HCT116 (cell line): ENCODE measurements at regions not wholly inside any gene's neighbourhood (a gene's known extent, or its start where the extent isn't known, plus 50 kb on each side); places are given as distances from the start of the nearest gene placed in this dataset.

Source experiments
- ATAC-seq: fragments of 200-7000 bp; cut with Tn5 transposase; 2 replicates; pipeline ENCODE4 v1.9.1; 2020; ENCODE audit warnings: mild to moderate bottlenecking, moderate library complexity
- BruUV-seq: library from RNA; stranded (reverse); fragments of 400-500 nt; replicated peaks from 2 replicates; lab custom pipeline; 2021; lab: Mats Ljungman, UMichigan
- CTCF ChIA-PET: fragments of 300-600 bp; sonication (Branson Sonifier 250); formaldehyde crosslinking; loops from one replicate; lab custom pipeline; 2021; ENCODE audit warnings: antibody characterized with exemption; lab: Charles Lee
- POLR2A ChIA-PET: fragments of 300-600, 350-600 bp; sonication (Branson Sonifier 250); formaldehyde crosslinking; loops from one replicate; lab custom pipeline; 2021; ENCODE audit warnings: antibody characterized with exemption; lab: Charles Lee
- RAD21 ChIA-PET, 2 experiments: fragments of 300-600 bp; sonication (Branson Sonifier 250); formaldehyde crosslinking; loops; one replicate each; lab custom pipeline; 2023; ENCODE audit warnings: low total read pairs in 2 of 2; ENCODE audit not compliant: uncharacterized antibody in 2 of 2, unreplicated experiment in 2 of 2, low non-redundant PET in 1 of 2; lab: Charles Lee
- DNase-seq: peaks from one replicate; pipeline ENCODE4 v3.0.0-alpha.2; 2010; ENCODE audit warnings: low read depth, low spot score
- H2AFZ ChIP-seq: fragments of 200-600 bp; shearing (Covaris generic), sonication (generic); 2 replicates; pipeline ENCODE4 v1.6.1; 2017; ENCODE audit warnings: low read depth, mixed run types, mixed read lengths, antibody characterized with exemption, low read length; ENCODE audit not compliant: poor library complexity, severe bottlenecking
- H3K27ac ChIP-seq: 2 replicates; pipeline ENCODE4 v1.5.1; 2012; ENCODE audit warnings: low read depth, low read length
- H3K27me3 ChIP-seq: fragments of 200-600 bp; sonication (generic); 2 replicates; pipeline ENCODE4 v1.6.1; 2016; ENCODE audit warnings: mixed run types, low read length, mixed read lengths; ENCODE audit not compliant: insufficient read depth
- H3K36me3 ChIP-seq, 2 experiments: fragments of 200-500 bp in 1 of 2; fragments of 200-600 bp in 1 of 2; sonication (Bioruptor generic) in 1 of 2; sonication (generic) in 1 of 2; 2 replicates each; pipeline versions ENCODE4 v1.5.1 to v1.6.1; 2014 to 2016; ENCODE audit warnings: low read length in 2 of 2, inconsistent platforms in 1 of 2, mixed read lengths in 1 of 2, mixed run types in 1 of 2; ENCODE audit not compliant: insufficient read depth in 2 of 2, control insufficient read depth in 1 of 2
- H3K4me1 ChIP-seq, 2 experiments: fragments of 200-600 bp in 1 of 2; sonication (generic) in 1 of 2; 2 replicates each; pipeline versions ENCODE4 v1.5.1 to v1.6.1; 2012 to 2017; ENCODE audit warnings: low read length in 2 of 2, inconsistent platforms in 1 of 2, mild to moderate bottlenecking in 1 of 2, mixed read lengths in 1 of 2, mixed run types in 1 of 2, moderate library complexity in 1 of 2; ENCODE audit not compliant: insufficient read depth in 2 of 2, control insufficient read depth in 1 of 2
- H3K4me2 ChIP-seq: fragments of 200-600 bp; sonication (generic); 2 replicates; pipeline ENCODE4 v1.6.1; 2017; ENCODE audit warnings: mixed run types, low read length, mixed read lengths
- H3K4me3 ChIP-seq, 2 experiments: fragments of 200-600 bp in 1 of 2; sonication (generic) in 1 of 2; replicated peaks in 1 of 2; 2 replicates each; pipeline ENCODE4 v1.5.1; 2011 to 2016; ENCODE audit warnings: low read length in 2 of 2, control low read depth in 1 of 2, low read depth in 1 of 2, mild to moderate bottlenecking in 1 of 2, mixed read lengths in 1 of 2, mixed run types in 1 of 2
- H3K79me2 ChIP-seq: fragments of 200-600 bp; sonication (generic); 2 replicates; pipeline ENCODE4 v1.6.1; 2017; ENCODE audit warnings: mild to moderate bottlenecking, mixed run types, low read length, moderate library complexity, mixed read lengths; ENCODE audit not compliant: insufficient read depth
- H3K9ac ChIP-seq: fragments of 200-600 bp; sonication (generic); 2 replicates; pipeline ENCODE4 v1.6.1; 2016; ENCODE audit warnings: low read length, mixed read lengths
- H3K9me2 ChIP-seq: fragments of 200-600 bp; sonication (generic), shearing (Covaris generic); 2 replicates; pipeline ENCODE4 v1.6.1; 2017; ENCODE audit warnings: mixed run types, mild to moderate bottlenecking, moderate library complexity; ENCODE audit not compliant: insufficient read depth
- H3K9me3 ChIP-seq, 2 experiments: fragments of 200-500 bp in 1 of 2; fragments of 200-600 bp in 1 of 2; sonication (Bioruptor generic) in 1 of 2; sonication (generic) in 1 of 2; 2 replicates each; pipeline ENCODE4 v1.6.1; 2014 to 2017; ENCODE audit warnings: low read length in 2 of 2, mixed read lengths in 2 of 2, inconsistent platforms in 1 of 2, low read depth in 1 of 2, mild to moderate bottlenecking in 1 of 2, mixed run types in 1 of 2, moderate library complexity in 1 of 2; ENCODE audit not compliant: control insufficient read depth in 1 of 2, insufficient read depth in 1 of 2
- H4K20me1 ChIP-seq: fragments of 200-600 bp; sonication (generic), shearing (Covaris generic); 2 replicates; pipeline ENCODE4 v1.6.1; 2017; ENCODE audit warnings: mixed run types, mild to moderate bottlenecking, moderate library complexity; ENCODE audit not compliant: insufficient read depth
- ATF3 ChIP-seq: IDR thresholded peaks from 2 replicates; pipeline ENCODE4 v1.6.1; 2012
- CBX3 ChIP-seq: IDR thresholded peaks from 2 replicates; pipeline ENCODE4 v1.6.1; 2012; ENCODE audit warnings: low read depth
- CEBPB ChIP-seq: IDR thresholded peaks from 2 replicates; pipeline ENCODE4 v1.6.1; 2012; ENCODE audit warnings: low read depth
- CTCF ChIP-seq, 3 experiments: fragments of 200-600 bp in 1 of 3; sonication (generic) in 1 of 3; IDR thresholded peaks in 2 of 3; conservative IDR thresholded peaks in 1 of 3; 2 replicates each; pipeline ENCODE4 v1.5.1; 2012 to 2017; ENCODE audit warnings: low read depth in 2 of 3, low read length in 2 of 3, antibody characterized with exemption in 1 of 3, borderline replicate concordance in 1 of 3, control low read depth in 1 of 3, mild to moderate bottlenecking in 1 of 3, mixed read lengths in 1 of 3, mixed run types in 1 of 3, moderate library complexity in 1 of 3; ENCODE audit not compliant: insufficient read depth in 1 of 3
- EGR1 ChIP-seq: IDR thresholded peaks from 2 replicates; pipeline ENCODE4 v1.6.1; 2012; ENCODE audit warnings: low read depth
- ELF1 ChIP-seq: IDR thresholded peaks from 2 replicates; pipeline ENCODE4 v1.6.1; 2012; ENCODE audit warnings: low read depth, borderline replicate concordance
- EZH2phosphoT487 ChIP-seq: fragments of 200-600 bp; IDR thresholded peaks from 2 replicates; pipeline ENCODE4 v1.6.1; 2018; ENCODE audit warnings: antibody characterized with exemption, borderline replicate concordance
- FOSL1 ChIP-seq: IDR thresholded peaks from 2 replicates; pipeline ENCODE4 v1.6.1; 2012; ENCODE audit warnings: low read depth
- MAX ChIP-seq: IDR thresholded peaks from 2 replicates; pipeline ENCODE4 v1.6.1; 2012
- POLR2A ChIP-seq: IDR thresholded peaks from 2 replicates; pipeline ENCODE4 v1.7.0; 2011; ENCODE audit warnings: borderline replicate concordance; ENCODE audit not compliant: insufficient read depth, insufficient read length; ENCODE audit errors: extremely low read depth
- POLR2AphosphoS5 ChIP-seq: IDR thresholded peaks from 2 replicates; pipeline ENCODE4 v1.6.1; 2011; ENCODE audit warnings: mild to moderate bottlenecking, low read depth, low read length, moderate library complexity
- RAD21 ChIP-seq: IDR thresholded peaks from 2 replicates; pipeline ENCODE4 v1.6.1; 2012; ENCODE audit warnings: low read depth, mild to moderate bottlenecking
- REST ChIP-seq: IDR thresholded peaks from 2 replicates; pipeline ENCODE4 v1.6.1; 2012; ENCODE audit warnings: low read depth
- SIN3A ChIP-seq: IDR thresholded peaks from 2 replicates; pipeline ENCODE4 v1.6.1; 2012; ENCODE audit warnings: low read depth
- SP1 ChIP-seq: IDR thresholded peaks from 2 replicates; pipeline ENCODE4 v1.6.1; 2012; ENCODE audit warnings: low read depth
- SRF ChIP-seq: IDR thresholded peaks from 2 replicates; pipeline ENCODE4 v1.6.1; 2012; ENCODE audit warnings: low read depth
- ZFX ChIP-seq: fragments of 450-650 bp; IDR thresholded peaks from 2 replicates; pipeline ENCODE4 v1.6.1; 2017
- ZNF274 ChIP-seq: fragments of 200-500 bp; sonication (Bioruptor generic); IDR thresholded peaks from 2 replicates; pipeline ENCODE4 v1.6.1; 2014; ENCODE audit warnings: mild to moderate bottlenecking, low read depth, low read length, inconsistent platforms
- intact Hi-C: fragments of 100-400 bp; cut with micrococcal nuclease; formaldehyde crosslinking; loops from 2 replicates; pipeline ENCODE4 v1.10.0; 2022
- TF ChIP-seq, protein P1 (sequence below): IDR thresholded peaks from 2 replicates; pipeline ENCODE4 v1.6.1; 2011; ENCODE audit warnings: mild to moderate bottlenecking, low read length, moderate library complexity; ENCODE audit not compliant: insufficient replicate concordance; ENCODE audit errors: extremely low read depth

DNA sequence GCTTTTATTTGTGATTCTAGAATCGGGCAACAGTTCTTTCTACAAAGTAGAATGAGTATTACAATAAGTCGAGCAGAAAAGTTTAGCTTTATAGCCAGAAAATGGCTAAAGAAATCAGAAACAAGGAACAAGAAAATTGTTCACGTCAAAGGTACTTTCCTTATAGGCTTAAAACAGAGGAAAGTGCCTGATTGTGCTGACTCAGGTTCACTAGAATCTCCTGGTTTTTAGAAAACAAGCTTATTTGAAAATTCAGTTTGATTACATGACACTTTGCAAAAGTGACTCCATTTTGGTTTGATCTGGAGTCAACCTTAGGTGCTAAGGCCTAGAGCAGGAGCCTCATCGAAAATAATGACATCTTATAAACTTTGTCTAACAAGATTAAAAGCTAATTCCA, 564.7 kb upstream of the FLRT2 start (continued):
- TF ChIP-seq RAD21: no peak
- no peak for TF ChIP-seq POLR2A
- TF ChIP-seq ZFX: no peak
- TF ChIP-seq CBX3: no peak

DNA sequence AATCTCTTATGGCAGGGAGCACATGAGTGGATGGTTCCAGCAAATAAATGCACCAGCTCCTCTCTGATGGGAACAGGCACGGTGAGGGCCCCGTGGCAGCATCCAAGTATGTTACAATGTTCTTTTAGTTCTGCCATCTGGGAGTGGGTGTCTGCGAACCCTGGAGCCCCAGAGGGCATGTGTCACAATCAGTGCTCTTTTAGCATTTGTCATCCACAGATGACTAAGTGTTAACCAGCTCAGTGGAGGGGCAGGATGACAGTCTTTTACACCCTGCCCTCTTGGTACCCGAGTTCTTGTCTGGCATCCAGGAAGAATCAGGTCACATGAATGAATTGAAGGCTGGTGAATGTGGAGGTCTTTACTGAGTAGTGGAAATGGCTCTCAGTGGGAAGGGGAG, 560.4 kb upstream of the FLRT2 start:
- H4K20me1 ChIP-seq: no peaks in the 10 kb centered on the region
- no peaks in the 10 kb centered on the region for H3K4me1 ChIP-seq
- no peaks in the 10 kb centered on the region for H3K36me3 ChIP-seq
- TF ChIP-seq ELF1: no peak
- TF ChIP-seq EZH2phosphoT487: no peak
- no peak for TF ChIP-seq ATF3
- TF ChIP-seq, protein P1, sequence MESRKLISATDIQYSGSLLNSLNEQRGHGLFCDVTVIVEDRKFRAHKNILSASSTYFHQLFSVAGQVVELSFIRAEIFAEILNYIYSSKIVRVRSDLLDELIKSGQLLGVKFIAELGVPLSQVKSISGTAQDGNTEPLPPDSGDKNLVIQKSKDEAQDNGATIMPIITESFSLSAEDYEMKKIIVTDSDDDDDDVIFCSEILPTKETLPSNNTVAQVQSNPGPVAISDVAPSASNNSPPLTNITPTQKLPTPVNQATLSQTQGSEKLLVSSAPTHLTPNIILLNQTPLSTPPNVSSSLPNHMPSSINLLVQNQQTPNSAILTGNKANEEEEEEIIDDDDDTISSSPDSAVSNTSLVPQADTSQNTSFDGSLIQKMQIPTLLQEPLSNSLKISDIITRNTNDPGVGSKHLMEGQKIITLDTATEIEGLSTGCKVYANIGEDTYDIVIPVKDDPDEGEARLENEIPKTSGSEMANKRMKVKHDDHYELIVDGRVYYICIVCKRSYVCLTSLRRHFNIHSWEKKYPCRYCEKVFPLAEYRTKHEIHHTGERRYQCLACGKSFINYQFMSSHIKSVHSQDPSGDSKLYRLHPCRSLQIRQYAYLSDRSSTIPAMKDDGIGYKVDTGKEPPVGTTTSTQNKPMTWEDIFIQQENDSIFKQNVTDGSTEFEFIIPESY: no peak
- no peak for TF ChIP-seq REST
- no peak for TF ChIP-seq EGR1
- TF ChIP-seq CEBPB: no peak
- TF ChIP-seq SRF: no peak
- no peak for TF ChIP-seq FOSL1
- TF ChIP-seq CTCF (IDR thresholded peaks at IDR 0.05 in 2 of 3, conservative IDR thresholded peaks at IDR 0.05 in 1 of 3; ENCODE audit: borderline replicate concordance in 1 of 3, insufficient read depth in 1 of 3, low read depth in 2 of 3, low read length in 2 of 3): no peak
- no peak for TF ChIP-seq POLR2AphosphoS5
- TF ChIP-seq ZNF274: no peak
- no peak for TF ChIP-seq RAD21
- TF ChIP-seq SP1: no peak
- TF ChIP-seq CBX3: no peak
- no peak for TF ChIP-seq ZFX
- no peak for TF ChIP-seq SIN3A
- TF ChIP-seq POLR2A: no peak
- TF ChIP-seq MAX: no peak
- no peaks in the 10 kb centered on the region for H3K27me3 ChIP-seq
- no peaks in the 10 kb centered on the region for H3K9me2 ChIP-seq
- RAD21 ChIA-PET: no interaction called here
- CTCF ChIA-PET: no interaction called here
- H3K4me3 ChIP-seq: no peak overlapping the region
- no peaks in the 10 kb centered on the region for H3K79me2 ChIP-seq
- DNase-seq (no peak), ATAC-seq (no peak)
- H3K27ac ChIP-seq: no peak overlapping the region
- intact Hi-C loops: no loop called here
- H3K4me2 ChIP-seq: no peak overlapping the region
- POLR2A ChIA-PET: no interaction called here
- no TSS peak for BruUV-seq
- H3K9me3 ChIP-seq: peaks cover 6 to 14% of the 10 kb centered on the region in 2 experiments; a peak in 2 of 4 replicates
- H3K9ac ChIP-seq: no peak overlapping the region
- no peak overlapping the region for H2AFZ ChIP-seq
